ENCODE measurements at regions not wholly inside any gene's neighbourhood (a gene's known extent, or its start where the extent isn't known, plus 50 kb on each side); places are given as distances from the start of the nearest gene placed in this dataset.

DNA sequence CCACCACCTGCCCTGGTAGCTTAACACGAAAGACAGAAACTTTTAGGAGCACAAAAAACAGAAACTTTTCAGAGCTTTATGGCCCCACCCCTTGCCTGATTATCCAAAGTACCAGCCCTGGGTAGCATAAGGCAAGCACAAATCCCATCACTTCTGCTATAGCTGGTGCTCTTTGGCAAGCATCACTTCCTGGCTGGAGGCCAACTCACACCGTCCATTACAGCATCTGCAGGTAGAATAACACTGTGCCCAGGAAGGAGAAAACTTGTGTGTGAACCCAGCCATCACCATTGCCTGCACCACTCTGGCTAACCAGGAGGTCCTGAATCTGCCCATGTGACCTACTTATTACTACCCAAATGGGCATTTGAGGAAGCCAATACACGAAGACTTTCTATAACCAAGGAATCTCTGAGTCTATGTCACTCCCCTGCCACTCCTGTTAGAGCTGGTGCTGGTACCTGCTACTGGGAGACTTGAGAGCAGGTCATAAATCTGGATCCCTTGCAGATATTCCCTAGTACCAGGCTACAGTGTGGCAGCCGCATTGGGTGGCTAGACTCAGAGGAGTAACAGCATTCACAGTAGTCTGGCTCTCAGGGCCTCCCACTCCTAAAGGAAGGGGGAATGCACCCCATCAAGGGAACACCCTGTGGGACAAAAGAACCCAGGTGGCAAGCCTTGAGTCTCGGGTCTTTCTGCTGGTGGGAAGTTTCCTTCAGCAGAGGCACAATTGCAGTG is 73.3 kb upstream of the AKAP13 start:
- TF ChIP-seq CTCF (IDR thresholded peaks at IDR 0.05): no peak
- TF ChIP-seq POLR2AphosphoS5 (IDR thresholded peaks at IDR 0.05): no peak
- no peak for TF ChIP-seq POLR2A (IDR thresholded peaks at IDR 0.05)
